ENCODE measurements at regions not wholly inside any gene's neighbourhood (a gene's known extent, or its start where the extent isn't known, plus 50 kb on each side); places are given as distances from the start of the nearest gene placed in this dataset.

- TF ChIP-seq CTCF (IDR thresholded peaks at IDR 0.05; ENCODE audit: low read length) (no peak), EZH2 (IDR thresholded peaks at IDR 0.05; ENCODE audit: borderline replicate concordance, low read length) (no peak)
These were observed 223.9 kb upstream of the NR2F2 start for GRCh38 chr15:96106628-96107027.
